Uterus (tissue), 2 donors: ENCODE measurements at regions not wholly inside any gene's neighbourhood (a gene's known extent, or its start where the extent isn't known, plus 50 kb on each side); places are given as distances from the start of the nearest gene placed in this dataset.

Experiments
- POLR2A ChIP-seq, 2 donors: fragments of 450-650 bp; IDR thresholded peaks; one replicate each; pipeline ENCODE4 v1.6.1; 2016; ENCODE audit warnings: antibody characterized with exemption in 2 of 2, mild to moderate bottlenecking in 1 of 2, moderate library complexity in 1 of 2
- TF ChIP-seq, protein P1 (sequence below), 4 experiments: fragments of 200-600 bp in 2 of 4; fragments of 450-650 bp in 2 of 4; sonication (generic) in 2 of 4; IDR thresholded peaks; one replicate each; pipeline ENCODE4 v1.5.1; 2016 to 2019; ENCODE audit warnings: antibody characterized with exemption in 4 of 4, mild to moderate bottlenecking in 2 of 4, moderate library complexity in 1 of 4

DNA sequence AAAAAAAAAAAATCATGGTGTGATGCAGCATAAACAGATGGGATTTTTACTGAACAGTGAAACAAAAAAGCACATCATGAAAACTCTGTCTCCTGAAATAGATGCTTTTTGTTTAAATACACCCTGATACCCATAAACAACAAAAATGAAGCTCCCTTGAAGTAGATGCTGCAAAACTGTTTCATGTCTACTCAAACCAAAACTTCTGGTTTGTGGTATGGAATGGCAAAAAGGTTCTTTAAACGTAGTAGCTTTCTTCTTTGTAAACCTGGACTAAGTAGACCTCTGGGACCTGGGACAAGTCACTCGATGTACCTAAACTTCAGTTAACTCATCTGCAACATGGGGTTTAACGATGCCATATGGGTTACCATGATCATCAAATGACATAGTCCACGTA is 64.4 kb upstream of the RAPH1 start:
- TF ChIP-seq, protein P1, sequence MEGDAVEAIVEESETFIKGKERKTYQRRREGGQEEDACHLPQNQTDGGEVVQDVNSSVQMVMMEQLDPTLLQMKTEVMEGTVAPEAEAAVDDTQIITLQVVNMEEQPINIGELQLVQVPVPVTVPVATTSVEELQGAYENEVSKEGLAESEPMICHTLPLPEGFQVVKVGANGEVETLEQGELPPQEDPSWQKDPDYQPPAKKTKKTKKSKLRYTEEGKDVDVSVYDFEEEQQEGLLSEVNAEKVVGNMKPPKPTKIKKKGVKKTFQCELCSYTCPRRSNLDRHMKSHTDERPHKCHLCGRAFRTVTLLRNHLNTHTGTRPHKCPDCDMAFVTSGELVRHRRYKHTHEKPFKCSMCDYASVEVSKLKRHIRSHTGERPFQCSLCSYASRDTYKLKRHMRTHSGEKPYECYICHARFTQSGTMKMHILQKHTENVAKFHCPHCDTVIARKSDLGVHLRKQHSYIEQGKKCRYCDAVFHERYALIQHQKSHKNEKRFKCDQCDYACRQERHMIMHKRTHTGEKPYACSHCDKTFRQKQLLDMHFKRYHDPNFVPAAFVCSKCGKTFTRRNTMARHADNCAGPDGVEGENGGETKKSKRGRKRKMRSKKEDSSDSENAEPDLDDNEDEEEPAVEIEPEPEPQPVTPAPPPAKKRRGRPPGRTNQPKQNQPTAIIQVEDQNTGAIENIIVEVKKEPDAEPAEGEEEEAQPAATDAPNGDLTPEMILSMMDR (IDR thresholded peaks at IDR 0.05), result no peak
- no peak for TF ChIP-seq POLR2A (IDR thresholded peaks at IDR 0.05)
